Breast epithelium (tissue), 4 donors: ENCODE measurements at regions not wholly inside any gene's neighbourhood (a gene's known extent, or its start where the extent isn't known, plus 50 kb on each side); places are given as distances from the start of the nearest gene placed in this dataset.

Experiments
- DNase-seq, 2 donors: peaks; one replicate each; pipeline ENCODE4 v3.0.0-alpha.2; 2019; ENCODE audit warnings: low spot score in 2 of 2
- H3K27ac ChIP-seq, 2 donors: fragments of 200-600 bp; sonication (generic) in 1 of 2; one replicate each; pipeline ENCODE4 v1.5.1; 2016 to 2019; ENCODE audit warnings: mild to moderate bottlenecking in 1 of 2
- H3K27me3 ChIP-seq, 2 donors: fragments of 200-600 bp; sonication (generic) in 1 of 2; one replicate each; pipeline versions ENCODE4 v1.5.1 to v1.6.0; 2017 to 2019; ENCODE audit warnings: control low read depth in 1 of 2, mild to moderate bottlenecking in 1 of 2
- H3K36me3 ChIP-seq: fragments of 200-600 bp; one replicate; pipeline ENCODE4 v1.5.1; 2019
- H3K4me1 ChIP-seq, 2 donors: fragments of 200-600 bp; sonication (generic); one replicate each; pipeline ENCODE4 v1.5.1; 2016 to 2019; ENCODE audit warnings: control low read depth in 1 of 2
- H3K4me3 ChIP-seq, 3 donors: fragments of 200-600 bp; sonication (generic); 1 replicate in 2 of 3; 2 replicates in 1 of 3; pipeline ENCODE4 v1.5.1; 2016 to 2019; ENCODE audit warnings: mild to moderate bottlenecking in 3 of 3, moderate library complexity in 2 of 3
- H3K9me3 ChIP-seq, 2 donors: fragments of 200-600 bp; sonication (generic) in 1 of 2; one replicate each; pipeline ENCODE4 v1.5.1; 2016 to 2019; ENCODE audit warnings: control low read depth in 1 of 2
- CTCF ChIP-seq, 3 donors: fragments of 450-650 bp; IDR thresholded peaks; one replicate each; pipeline ENCODE4 v1.5.1; 2016 to 2017; ENCODE audit warnings: antibody characterized with exemption in 3 of 3, mild to moderate bottlenecking in 3 of 3, moderate library complexity in 3 of 3
- POLR2A ChIP-seq: fragments of 450-650 bp; IDR thresholded peaks from one replicate; pipeline ENCODE4 v1.6.1; 2016; ENCODE audit warnings: antibody characterized with exemption, mild to moderate bottlenecking, moderate library complexity
- POLR2AphosphoS5 ChIP-seq, 3 donors: sonication (generic); formaldehyde crosslinking; IDR thresholded peaks; one replicate each; pipeline ENCODE4 v1.6.1; 2017; ENCODE audit warnings: antibody characterized with exemption in 3 of 3
- intact Hi-C: fragments of 100-400 bp; cut with DNase I; formaldehyde crosslinking; loops from one replicate; pipeline ENCODE4 v1.15.1; 2023; ENCODE audit warnings: low total_unique reads

- Histone ChIP-seq H3K27ac (no peak overlapping the region), H3K4me3 (no peak overlapping the region), H3K36me3 (no peaks in the 10 kb centered on the region), H3K27me3 (no peaks in the 10 kb centered on the region), H3K9me3 (no peaks in the 10 kb centered on the region), H3K4me1 (no peaks in the 10 kb centered on the region)
- TF ChIP-seq CTCF (IDR thresholded peaks at IDR 0.05) = no peak
- no peak for TF ChIP-seq POLR2AphosphoS5 (IDR thresholded peaks at IDR 0.05)
- no peak for TF ChIP-seq POLR2A
- DNase-seq = no peak
- intact Hi-C loops = no loop called here
These were observed 404.5 kb downstream of the ADRA2A start for GRCh38 chr10:111481261-111481826.

- Histone ChIP-seq H3K4me3 (no peak overlapping the region), H3K27ac (no peak overlapping the region), H3K27me3 (no peaks in the 10 kb centered on the region), H3K36me3 (no peaks in the 10 kb centered on the region), H3K4me1 (no peaks in the 10 kb centered on the region), H3K9me3 (no peaks in the 10 kb centered on the region)
- DNase-seq = no peak
- TF ChIP-seq POLR2AphosphoS5 (IDR thresholded peaks at IDR 0.05) (no peak), POLR2A (no peak)
- intact Hi-C loops = no loop called here
These were observed 405.0 kb downstream of the ADRA2A start for GRCh38 chr10:111481866-111482265.

GRCh38 chr10:111482621-111483216 is 405.9 kb downstream of the ADRA2A start:
- no peaks in the 10 kb centered on the region for H3K4me1 ChIP-seq
- H3K4me3 ChIP-seq = no peak overlapping the region
- no peak overlapping the region for H3K27ac ChIP-seq
- H3K36me3 ChIP-seq = no peaks in the 10 kb centered on the region
- peaks cover 0 to 3% of the 10 kb centered on the region in 2 donors for H3K9me3 ChIP-seq
- TF ChIP-seq POLR2AphosphoS5 (IDR thresholded peaks at IDR 0.05) = no peak
- TF ChIP-seq CTCF (IDR thresholded peaks at IDR 0.05) = no peak
- TF ChIP-seq POLR2A = no peak
- no peak for DNase-seq
- H3K27me3 ChIP-seq = no peaks in the 10 kb centered on the region
- intact Hi-C loops = no loop called here

GRCh38 chr10:111485767-111486166 is 408.9 kb downstream of the ADRA2A start:
- H3K4me1 ChIP-seq = no peaks in the 10 kb centered on the region
- no peaks in the 10 kb centered on the region for H3K36me3 ChIP-seq
- DNase-seq = no peak
- no peak overlapping the region for H3K27ac ChIP-seq
- intact Hi-C loops = no loop called here
- H3K27me3 ChIP-seq = no peaks in the 10 kb centered on the region
- no peak overlapping the region for H3K4me3 ChIP-seq
- peaks cover 20 to 25% of the 10 kb centered on the region in 2 donors for H3K9me3 ChIP-seq
- TF ChIP-seq POLR2A = no peak
- TF ChIP-seq POLR2AphosphoS5 (IDR thresholded peaks at IDR 0.05) = no peak
- TF ChIP-seq CTCF (IDR thresholded peaks at IDR 0.05) = no peak

- intact Hi-C loops = no loop called here
- TF ChIP-seq POLR2AphosphoS5 (IDR thresholded peaks at IDR 0.05) = no peak
- no peak for TF ChIP-seq POLR2A
- no peak for TF ChIP-seq CTCF (IDR thresholded peaks at IDR 0.05)
- Histone ChIP-seq H3K27ac (no peak overlapping the region), H3K27me3 (no peaks in the 10 kb centered on the region), H3K9me3 (peaks cover 20 to 31% of the 10 kb centered on the region in 2 donors), H3K4me3 (no peak overlapping the region), H3K36me3 (no peaks in the 10 kb centered on the region), H3K4me1 (no peaks in the 10 kb centered on the region)
- DNase-seq = no peak
These were observed 409.5 kb downstream of the ADRA2A start for GRCh38 chr10:111486346-111486745.
